Fibroblast of pulmonary artery (primary cell): ENCODE measurements at regions not wholly inside any gene's neighbourhood (a gene's known extent, or its start where the extent isn't known, plus 50 kb on each side); places are given as distances from the start of the nearest gene placed in this dataset.
A peak's percentile ranks its signal among the peaks of the same experiment; 100 is the strongest.

ENCODE experiments used
- DNase-seq: peaks from one replicate; pipeline ENCODE4 v3.0.0-alpha.2; 2010; ENCODE audit warnings: low read depth
- H3K4me3 ChIP-seq: replicated peaks from 2 replicates; pipeline ENCODE4 v1.5.1; 2011; ENCODE audit warnings: low read depth, mild to moderate bottlenecking, control low read depth, low read length, moderate library complexity
- CTCF ChIP-seq: IDR thresholded peaks from 2 replicates; pipeline ENCODE4 v1.5.1; 2011; ENCODE audit warnings: mild to moderate bottlenecking, control low read depth, low read length, inconsistent platforms; ENCODE audit errors: missing control alignments

GRCh38 chr6:2558098-2558680 lies 192.5 kb downstream of the MYLK4 start:
- no peak for DNase-seq
- no peak overlapping the region for H3K4me3 ChIP-seq
- TF ChIP-seq CTCF, result no peak

- no peak overlapping the region for H3K4me3 ChIP-seq
- no peak for DNase-seq
Measured at GRCh38 chr6:2557181-2557720, 193.5 kb downstream of the MYLK4 start.

GRCh38 chr6:2556761-2557160 lies 194.0 kb downstream of the MYLK4 start:
- peak; percentile 41 for DNase-seq
- no peak overlapping the region for H3K4me3 ChIP-seq
- no peak for TF ChIP-seq CTCF

More at GRCh38 chr6:2557181-2557720, 193.5 kb downstream of the MYLK4 start:
- no peak for TF ChIP-seq CTCF

GRCh38 chr6:2554651-2555260 lies 196.0 kb downstream of the MYLK4 start:
- no peak for TF ChIP-seq CTCF
- no peak overlapping the region for H3K4me3 ChIP-seq
- DNase-seq, result no peak

GRCh38 chr6:2552526-2553154 lies 198.1 kb downstream of the MYLK4 start:
- no peak for TF ChIP-seq CTCF
- H3K4me3 ChIP-seq, result no peak overlapping the region
- DNase-seq, result no peak

- TF ChIP-seq CTCF, result no peak
- no peak overlapping the region for H3K4me3 ChIP-seq
- no peak for DNase-seq
Measured at GRCh38 chr6:2551705-2552104, 199.0 kb downstream of the MYLK4 start.
